Omental fat pad (tissue), 1 donor: ENCODE measurements at regions not wholly inside any gene's neighbourhood (a gene's known extent, or its start where the extent isn't known, plus 50 kb on each side); places are given as distances from the start of the nearest gene placed in this dataset. TPM values are rescaled to one million over a fixed set of nuclear protein-coding genes. Genes with fewer than 3 reads are reported as not detected.

Source experiments
- small RNA-seq: library from RNA; depleted of rRNA; stranded (forward); fragments of <200 nt; gene quantifications from one replicate; pipeline ENCODE3, GENCODE V24; 2016

Small RNAs in the stretch of these regions (small RNA-seq; reads per million reads assigned to genes)
- not detected for gene RF00271
